Activated CD4-positive, alpha-beta T cell treated with anti-CD3 and anti-CD28 coated beads, Interleukin-2, Interleukin-6, amounts not matched to agents 100 ng/mL and 50 ng/mL, durations not matched to agents 16 hours and 8 hours (primary cell): ENCODE measurements at regions not wholly inside any gene's neighbourhood (a gene's known extent, or its start where the extent isn't known, plus 50 kb on each side); places are given as distances from the start of the nearest gene placed in this dataset.
"Not testable (repeated sequence)": the region's sequence is repeated elsewhere in the genome, so short reads cannot be mapped to it uniquely, and the experiment has no call there.

ENCODE experiments used
- DNase-seq: peaks from one replicate; pipeline ENCODE4 v3.0.0-alpha.2; 2020

GRCh38 chr2:83006961-83007360, 1452.1 kb downstream of the SUCLG1 start:
- no peak for DNase-seq

- DNase-seq, result no peak
Observed at GRCh38 chr2:83003555-83003954, 1455.5 kb downstream of the SUCLG1 start.

GRCh38 chr2:83002706-83003105, 1456.4 kb downstream of the SUCLG1 start:
- DNase-seq, result no peak

- no peak for DNase-seq
Observed at GRCh38 chr2:82998781-82999180, 1460.3 kb downstream of the SUCLG1 start.

- no peak for DNase-seq
Observed at GRCh38 chr2:82996217-82996616, 1462.9 kb downstream of the SUCLG1 start.

GRCh38 chr2:82994151-82994550, 1464.9 kb downstream of the SUCLG1 start:
- DNase-seq, result no peak

GRCh38 chr2:82993609-82994008, 1465.5 kb downstream of the SUCLG1 start:
- DNase-seq, result no peak

- no peak for DNase-seq
Observed at GRCh38 chr2:82992968-82993367, 1466.1 kb downstream of the SUCLG1 start.

GRCh38 chr2:82987706-82988105, 1471.4 kb downstream of the SUCLG1 start:
- DNase-seq, result not testable (repeated sequence)

- DNase-seq, result no peak
Observed at GRCh38 chr2:82986899-82987298, 1472.2 kb downstream of the SUCLG1 start.

GRCh38 chr2:82985572-82986197, 1473.4 kb downstream of the SUCLG1 start:
- no peak for DNase-seq

GRCh38 chr2:82968358-82968757, 1490.7 kb downstream of the SUCLG1 start:
- no peak for DNase-seq

GRCh38 chr2:82964341-82964740, 1494.7 kb downstream of the SUCLG1 start:
- DNase-seq, result no peak

GRCh38 chr2:82959727-82960126, 1499.4 kb downstream of the SUCLG1 start:
- DNase-seq, result no peak

- DNase-seq, result no peak
Observed at GRCh38 chr2:82954868-82955267, 1504.2 kb downstream of the SUCLG1 start.

- DNase-seq, result no peak
Observed at GRCh38 chr2:82939211-82939610, 1519.9 kb downstream of the SUCLG1 start.

- DNase-seq, result not testable (repeated sequence)
Observed at GRCh38 chr2:82938321-82938845, 1520.7 kb downstream of the SUCLG1 start.

- DNase-seq, result no peak
Observed at GRCh38 chr2:82913566-82913965, 1545.5 kb downstream of the SUCLG1 start.

- DNase-seq, result no peak
Observed at GRCh38 chr2:82896117-82896516, 1563.0 kb downstream of the SUCLG1 start.

GRCh38 chr2:82893190-82893589, 1565.9 kb downstream of the SUCLG1 start:
- DNase-seq, result no peak

- no peak for DNase-seq
Observed at GRCh38 chr2:82879803-82880202, 1579.3 kb downstream of the SUCLG1 start.

- DNase-seq, result no peak
Observed at GRCh38 chr2:82875858-82876257, 1583.2 kb downstream of the SUCLG1 start.

GRCh38 chr2:82857967-82858366, 1601.1 kb downstream of the SUCLG1 start:
- DNase-seq, result no peak

- DNase-seq, result no peak
Observed at GRCh38 chr2:82853299-82853698, 1605.8 kb downstream of the SUCLG1 start.

GRCh38 chr2:82852787-82853186, 1606.3 kb downstream of the SUCLG1 start:
- no peak for DNase-seq
